ENCODE measurements at regions not wholly inside any gene's neighbourhood (a gene's known extent, or its start where the extent isn't known, plus 50 kb on each side); places are given as distances from the start of the nearest gene placed in this dataset.

DNA sequence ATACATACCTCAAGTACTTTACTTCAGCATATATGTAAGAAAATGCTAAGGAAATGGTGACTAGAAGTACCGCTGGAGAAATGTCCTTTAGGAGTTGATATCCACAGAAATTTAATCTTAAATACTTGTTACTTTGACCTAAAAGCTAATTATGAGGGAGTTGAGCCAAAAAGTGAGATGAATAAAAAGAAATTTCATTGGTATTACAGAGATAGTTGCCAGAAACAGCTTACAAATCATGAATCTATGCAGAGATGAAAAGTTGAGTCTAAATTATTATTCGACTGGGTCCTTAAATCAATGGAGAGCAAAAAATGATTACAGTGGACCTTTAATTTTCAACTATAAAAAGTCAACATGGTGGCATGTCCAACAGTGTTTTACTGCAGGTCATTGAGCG, 160.9 kb downstream of the MZT1 start:
- Histone ChIP-seq H3K27ac (ENCODE audit: control insufficient read depth, insufficient read depth) (no peak overlapping the region), H3K9ac (ENCODE audit: control insufficient read depth, insufficient read depth, low read length) (no peak overlapping the region), H3K27me3 (replicated peaks in 1 of 2; ENCODE audit: control insufficient read depth in 2 of 2, insufficient read depth in 2 of 2, low read length in 1 of 2) (no peaks in the 10 kb centered on the region), H3K9me3 (replicated peaks; ENCODE audit: control insufficient read depth, insufficient read depth, low read length) (no peaks in the 10 kb centered on the region), H2AFZ (ENCODE audit: control insufficient read depth, low read depth, low read length) (no peak overlapping the region), H3K4me2 (ENCODE audit: control insufficient read depth, insufficient read depth) (no peak overlapping the region), H4K20me1 (ENCODE audit: control insufficient read depth, insufficient read depth) (no peaks in the 10 kb centered on the region), H3K4me1 (ENCODE audit: control insufficient read depth, insufficient read depth, low read length) (no peaks in the 10 kb centered on the region), H3K79me2 (ENCODE audit: control insufficient read depth, insufficient read depth, low read length) (no peaks in the 10 kb centered on the region), H3K4me3 (no peak overlapping the region), H3K36me3 (ENCODE audit: control insufficient read depth in 2 of 2, insufficient read depth in 2 of 2, low read length in 1 of 2) (no peaks in the 10 kb centered on the region)
- in situ Hi-C loops (cut with MboI) (no loop called here), intact Hi-C loops (cut with micrococcal nuclease; ENCODE audit: unreplicated experiment) (no loop called here)
- FAIRE-seq (no peak), DNase-seq (ENCODE audit: low read depth, low spot score) (no peak), ATAC-seq (no peak)
- ChIA-PET SMC1A (ENCODE audit: uncharacterized antibody, unreplicated experiment) (interaction anchor here (1.0 to 1.5 kb wide), 3 partner anchors 9 to 29 kb away, joined by 3 to 7 read pairs (median 3); no protein-coding TSS in a partner anchor), POLR2A (no interaction called here), RAD21 (ENCODE audit: unreplicated experiment) (no interaction called here), CTCF (interaction anchor here (0.6 to 2.1 kb wide), 9 partner anchors 10 to 384 kb away, joined by 3 to 10 read pairs (median 3); no protein-coding TSS in a partner anchor)
- BruUV-seq (replicated peaks), result no TSS peak
- WGBS (ENCODE audit: insufficient coverage, insufficient replicate concordance, low lambda C conversion rate, missing lambda C conversion rate), result 24% methylated on average over 3 of the region's 3 CpGs
- TF ChIP-seq, protein P1, sequence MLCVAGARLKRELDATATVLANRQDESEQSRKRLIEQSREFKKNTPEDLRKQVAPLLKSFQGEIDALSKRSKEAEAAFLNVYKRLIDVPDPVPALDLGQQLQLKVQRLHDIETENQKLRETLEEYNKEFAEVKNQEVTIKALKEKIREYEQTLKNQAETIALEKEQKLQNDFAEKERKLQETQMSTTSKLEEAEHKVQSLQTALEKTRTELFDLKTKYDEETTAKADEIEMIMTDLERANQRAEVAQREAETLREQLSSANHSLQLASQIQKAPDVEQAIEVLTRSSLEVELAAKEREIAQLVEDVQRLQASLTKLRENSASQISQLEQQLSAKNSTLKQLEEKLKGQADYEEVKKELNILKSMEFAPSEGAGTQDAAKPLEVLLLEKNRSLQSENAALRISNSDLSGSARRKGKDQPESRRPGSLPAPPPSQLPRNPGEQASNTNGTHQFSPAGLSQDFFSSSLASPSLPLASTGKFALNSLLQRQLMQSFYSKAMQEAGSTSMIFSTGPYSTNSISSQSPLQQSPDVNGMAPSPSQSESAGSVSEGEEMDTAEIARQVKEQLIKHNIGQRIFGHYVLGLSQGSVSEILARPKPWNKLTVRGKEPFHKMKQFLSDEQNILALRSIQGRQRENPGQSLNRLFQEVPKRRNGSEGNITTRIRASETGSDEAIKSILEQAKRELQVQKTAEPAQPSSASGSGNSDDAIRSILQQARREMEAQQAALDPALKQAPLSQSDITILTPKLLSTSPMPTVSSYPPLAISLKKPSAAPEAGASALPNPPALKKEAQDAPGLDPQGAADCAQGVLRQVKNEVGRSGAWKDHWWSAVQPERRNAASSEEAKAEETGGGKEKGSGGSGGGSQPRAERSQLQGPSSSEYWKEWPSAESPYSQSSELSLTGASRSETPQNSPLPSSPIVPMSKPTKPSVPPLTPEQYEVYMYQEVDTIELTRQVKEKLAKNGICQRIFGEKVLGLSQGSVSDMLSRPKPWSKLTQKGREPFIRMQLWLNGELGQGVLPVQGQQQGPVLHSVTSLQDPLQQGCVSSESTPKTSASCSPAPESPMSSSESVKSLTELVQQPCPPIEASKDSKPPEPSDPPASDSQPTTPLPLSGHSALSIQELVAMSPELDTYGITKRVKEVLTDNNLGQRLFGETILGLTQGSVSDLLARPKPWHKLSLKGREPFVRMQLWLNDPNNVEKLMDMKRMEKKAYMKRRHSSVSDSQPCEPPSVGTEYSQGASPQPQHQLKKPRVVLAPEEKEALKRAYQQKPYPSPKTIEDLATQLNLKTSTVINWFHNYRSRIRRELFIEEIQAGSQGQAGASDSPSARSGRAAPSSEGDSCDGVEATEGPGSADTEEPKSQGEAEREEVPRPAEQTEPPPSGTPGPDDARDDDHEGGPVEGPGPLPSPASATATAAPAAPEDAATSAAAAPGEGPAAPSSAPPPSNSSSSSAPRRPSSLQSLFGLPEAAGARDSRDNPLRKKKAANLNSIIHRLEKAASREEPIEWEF (IDR thresholded peaks at IDR 0.05; ENCODE audit: insufficient replicate concordance, low read depth, low read length), result no peak
- no peak for TF ChIP-seq MEF2B (IDR thresholded peaks at IDR 0.05; ENCODE audit: partially characterized antibody, poor library complexity, severe bottlenecking)
- no peak for TF ChIP-seq SUZ12 (IDR thresholded peaks at IDR 0.05; ENCODE audit: unreplicated experiment)
- TF ChIP-seq, protein P2, sequence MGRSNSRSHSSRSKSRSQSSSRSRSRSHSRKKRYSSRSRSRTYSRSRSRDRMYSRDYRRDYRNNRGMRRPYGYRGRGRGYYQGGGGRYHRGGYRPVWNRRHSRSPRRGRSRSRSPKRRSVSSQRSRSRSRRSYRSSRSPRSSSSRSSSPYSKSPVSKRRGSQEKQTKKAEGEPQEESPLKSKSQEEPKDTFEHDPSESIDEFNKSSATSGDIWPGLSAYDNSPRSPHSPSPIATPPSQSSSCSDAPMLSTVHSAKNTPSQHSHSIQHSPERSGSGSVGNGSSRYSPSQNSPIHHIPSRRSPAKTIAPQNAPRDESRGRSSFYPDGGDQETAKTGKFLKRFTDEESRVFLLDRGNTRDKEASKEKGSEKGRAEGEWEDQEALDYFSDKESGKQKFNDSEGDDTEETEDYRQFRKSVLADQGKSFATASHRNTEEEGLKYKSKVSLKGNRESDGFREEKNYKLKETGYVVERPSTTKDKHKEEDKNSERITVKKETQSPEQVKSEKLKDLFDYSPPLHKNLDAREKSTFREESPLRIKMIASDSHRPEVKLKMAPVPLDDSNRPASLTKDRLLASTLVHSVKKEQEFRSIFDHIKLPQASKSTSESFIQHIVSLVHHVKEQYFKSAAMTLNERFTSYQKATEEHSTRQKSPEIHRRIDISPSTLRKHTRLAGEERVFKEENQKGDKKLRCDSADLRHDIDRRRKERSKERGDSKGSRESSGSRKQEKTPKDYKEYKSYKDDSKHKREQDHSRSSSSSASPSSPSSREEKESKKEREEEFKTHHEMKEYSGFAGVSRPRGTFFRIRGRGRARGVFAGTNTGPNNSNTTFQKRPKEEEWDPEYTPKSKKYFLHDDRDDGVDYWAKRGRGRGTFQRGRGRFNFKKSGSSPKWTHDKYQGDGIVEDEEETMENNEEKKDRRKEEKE (IDR thresholded peaks at IDR 0.05), result no peak
- TF ChIP-seq ESRRA (IDR thresholded peaks at IDR 0.05; ENCODE audit: low read length), result no peak
- TF ChIP-seq NFYA (IDR thresholded peaks at IDR 0.05; ENCODE audit: borderline replicate concordance, low read depth, low read length), result no peak
- no peak for TF ChIP-seq TBL1XR1 (IDR thresholded peaks at IDR 0.05; ENCODE audit: low read depth, low read length)
- TF ChIP-seq YY1 (IDR thresholded peaks at IDR 0.05; ENCODE audit: low read depth, low read length), result no peak
- TF ChIP-seq, protein P3, sequence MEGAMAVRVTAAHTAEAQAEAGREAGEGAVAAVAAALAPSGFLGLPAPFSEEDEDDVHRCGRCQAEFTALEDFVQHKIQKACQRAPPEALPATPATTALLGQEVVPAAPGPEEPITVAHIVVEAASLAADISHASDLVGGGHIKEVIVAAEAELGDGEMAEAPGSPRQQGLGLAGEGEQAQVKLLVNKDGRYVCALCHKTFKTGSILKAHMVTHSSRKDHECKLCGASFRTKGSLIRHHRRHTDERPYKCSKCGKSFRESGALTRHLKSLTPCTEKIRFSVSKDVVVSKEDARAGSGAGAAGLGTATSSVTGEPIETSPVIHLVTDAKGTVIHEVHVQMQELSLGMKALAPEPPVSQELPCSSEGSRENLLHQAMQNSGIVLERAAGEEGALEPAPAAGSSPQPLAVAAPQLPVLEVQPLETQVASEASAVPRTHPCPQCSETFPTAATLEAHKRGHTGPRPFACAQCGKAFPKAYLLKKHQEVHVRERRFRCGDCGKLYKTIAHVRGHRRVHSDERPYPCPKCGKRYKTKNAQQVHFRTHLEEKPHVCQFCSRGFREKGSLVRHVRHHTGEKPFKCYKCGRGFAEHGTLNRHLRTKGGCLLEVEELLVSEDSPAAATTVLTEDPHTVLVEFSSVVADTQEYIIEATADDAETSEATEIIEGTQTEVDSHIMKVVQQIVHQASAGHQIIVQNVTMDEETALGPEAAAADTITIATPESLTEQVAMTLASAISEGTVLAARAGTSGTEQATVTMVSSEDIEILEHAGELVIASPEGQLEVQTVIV (IDR thresholded peaks at IDR 0.05; ENCODE audit: borderline replicate concordance, partially characterized antibody), result no peak
- TF ChIP-seq, protein P4, sequence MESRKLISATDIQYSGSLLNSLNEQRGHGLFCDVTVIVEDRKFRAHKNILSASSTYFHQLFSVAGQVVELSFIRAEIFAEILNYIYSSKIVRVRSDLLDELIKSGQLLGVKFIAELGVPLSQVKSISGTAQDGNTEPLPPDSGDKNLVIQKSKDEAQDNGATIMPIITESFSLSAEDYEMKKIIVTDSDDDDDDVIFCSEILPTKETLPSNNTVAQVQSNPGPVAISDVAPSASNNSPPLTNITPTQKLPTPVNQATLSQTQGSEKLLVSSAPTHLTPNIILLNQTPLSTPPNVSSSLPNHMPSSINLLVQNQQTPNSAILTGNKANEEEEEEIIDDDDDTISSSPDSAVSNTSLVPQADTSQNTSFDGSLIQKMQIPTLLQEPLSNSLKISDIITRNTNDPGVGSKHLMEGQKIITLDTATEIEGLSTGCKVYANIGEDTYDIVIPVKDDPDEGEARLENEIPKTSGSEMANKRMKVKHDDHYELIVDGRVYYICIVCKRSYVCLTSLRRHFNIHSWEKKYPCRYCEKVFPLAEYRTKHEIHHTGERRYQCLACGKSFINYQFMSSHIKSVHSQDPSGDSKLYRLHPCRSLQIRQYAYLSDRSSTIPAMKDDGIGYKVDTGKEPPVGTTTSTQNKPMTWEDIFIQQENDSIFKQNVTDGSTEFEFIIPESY (IDR thresholded peaks at IDR 0.05), result no peak
- no peak for TF ChIP-seq ZNF622 (IDR thresholded peaks at IDR 0.05)
- no peak for TF ChIP-seq CBX3 (IDR thresholded peaks at IDR 0.05; ENCODE audit: borderline replicate concordance, low read depth)
